ENCODE measurements at regions not wholly inside any gene's neighbourhood (a gene's known extent, or its start where the extent isn't known, plus 50 kb on each side); places are given as distances from the start of the nearest gene placed in this dataset.

DNA sequence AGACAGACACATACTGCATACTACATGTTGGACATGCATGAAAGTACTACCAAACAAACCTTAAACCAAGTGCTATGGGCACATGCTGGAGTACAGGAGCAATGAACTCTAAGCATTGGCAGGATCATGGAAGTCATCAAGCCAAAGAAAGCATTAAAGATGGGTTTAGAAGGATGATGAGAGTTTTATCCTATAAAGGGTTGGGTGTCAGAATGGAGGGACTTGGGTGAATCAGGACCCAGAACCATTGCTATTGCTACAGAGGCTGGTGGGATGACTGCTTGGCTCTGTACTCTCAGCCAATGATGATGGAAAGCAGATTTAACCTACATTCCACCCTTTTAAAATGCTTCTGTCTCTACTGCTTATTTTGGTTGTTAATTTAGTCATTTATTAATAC, 233.9 kb upstream of the EDA2R start:
- Histone ChIP-seq H4K20me1 (ENCODE audit: insufficient read depth) (no peaks in the 10 kb centered on the region), H3K9ac (ENCODE audit: low read length) (no peak overlapping the region), H3K27me3 (ENCODE audit: insufficient read depth, low read depth, low read length) (no peaks in the 10 kb centered on the region), H3K4me2 (ENCODE audit: low read length) (no peak overlapping the region), H3K36me3 (ENCODE audit: insufficient read depth, low read length) (no peaks in the 10 kb centered on the region), H3K9me3 (ENCODE audit: low read length) (no peaks in the 10 kb centered on the region), H3K4me3 (ENCODE audit: low read length) (no peak overlapping the region), H3K9me2 (ENCODE audit: insufficient read depth, low read length) (no peaks in the 10 kb centered on the region), H3F3A (ENCODE audit: insufficient read depth, low read length, poor library complexity, severe bottlenecking) (no peaks in the 10 kb centered on the region), H3K27ac (ENCODE audit: low read length) (no peak overlapping the region), H3K79me2 (replicated peaks; ENCODE audit: insufficient read depth, low read length) (no peaks in the 10 kb centered on the region), H2AFZ (ENCODE audit: low read depth, low read length) (no peak overlapping the region)
- TF ChIP-seq SMC3 (conservative IDR thresholded peaks at IDR 0.05; ENCODE audit: poor library complexity) (no peak), TAF1 (IDR thresholded peaks at IDR 0.05; ENCODE audit: low read depth) (no peak), POLR2AphosphoS5 (IDR thresholded peaks at IDR 0.05) (no peak), REST (IDR thresholded peaks at IDR 0.05; ENCODE audit: borderline replicate concordance) (no peak), EZH2 (IDR thresholded peaks at IDR 0.05; ENCODE audit: borderline replicate concordance, insufficient read depth, low read length, poor library complexity, severe bottlenecking) (no peak), EP300 (conservative IDR thresholded peaks at IDR 0.05; ENCODE audit: poor library complexity, severe bottlenecking) (no peak), MXI1 (conservative IDR thresholded peaks at IDR 0.05; ENCODE audit: poor library complexity, severe bottlenecking) (no peak), RAD21 (conservative IDR thresholded peaks at IDR 0.05) (no peak)
- TF ChIP-seq, protein P1, sequence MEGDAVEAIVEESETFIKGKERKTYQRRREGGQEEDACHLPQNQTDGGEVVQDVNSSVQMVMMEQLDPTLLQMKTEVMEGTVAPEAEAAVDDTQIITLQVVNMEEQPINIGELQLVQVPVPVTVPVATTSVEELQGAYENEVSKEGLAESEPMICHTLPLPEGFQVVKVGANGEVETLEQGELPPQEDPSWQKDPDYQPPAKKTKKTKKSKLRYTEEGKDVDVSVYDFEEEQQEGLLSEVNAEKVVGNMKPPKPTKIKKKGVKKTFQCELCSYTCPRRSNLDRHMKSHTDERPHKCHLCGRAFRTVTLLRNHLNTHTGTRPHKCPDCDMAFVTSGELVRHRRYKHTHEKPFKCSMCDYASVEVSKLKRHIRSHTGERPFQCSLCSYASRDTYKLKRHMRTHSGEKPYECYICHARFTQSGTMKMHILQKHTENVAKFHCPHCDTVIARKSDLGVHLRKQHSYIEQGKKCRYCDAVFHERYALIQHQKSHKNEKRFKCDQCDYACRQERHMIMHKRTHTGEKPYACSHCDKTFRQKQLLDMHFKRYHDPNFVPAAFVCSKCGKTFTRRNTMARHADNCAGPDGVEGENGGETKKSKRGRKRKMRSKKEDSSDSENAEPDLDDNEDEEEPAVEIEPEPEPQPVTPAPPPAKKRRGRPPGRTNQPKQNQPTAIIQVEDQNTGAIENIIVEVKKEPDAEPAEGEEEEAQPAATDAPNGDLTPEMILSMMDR (IDR thresholded peaks at IDR 0.05; ENCODE audit: poor library complexity, severe bottlenecking), result no peak

GRCh38 chrX:66863721-66864120, 224.8 kb upstream of the EDA2R start:
- no peaks in the 10 kb centered on the region for H3K27me3 ChIP-seq (ENCODE audit: insufficient read depth, low read depth, low read length)
- H3K9me2 ChIP-seq (ENCODE audit: insufficient read depth, low read length), result no peaks in the 10 kb centered on the region
- no peaks in the 10 kb centered on the region for H3K79me2 ChIP-seq (replicated peaks; ENCODE audit: insufficient read depth, low read length)
- no peak overlapping the region for H3K4me2 ChIP-seq (ENCODE audit: low read length)
- H4K20me1 ChIP-seq (ENCODE audit: insufficient read depth), result no peaks in the 10 kb centered on the region
- H3K9ac ChIP-seq (ENCODE audit: low read length), result no peak overlapping the region
- TF ChIP-seq, protein P1 (IDR thresholded peaks at IDR 0.05; ENCODE audit: poor library complexity, severe bottlenecking), result no peak
- no peak for TF ChIP-seq RAD21 (conservative IDR thresholded peaks at IDR 0.05)
- no peak for TF ChIP-seq EP300 (conservative IDR thresholded peaks at IDR 0.05; ENCODE audit: poor library complexity, severe bottlenecking)
- no peak for TF ChIP-seq REST (IDR thresholded peaks at IDR 0.05; ENCODE audit: borderline replicate concordance)
- TF ChIP-seq MXI1 (conservative IDR thresholded peaks at IDR 0.05; ENCODE audit: poor library complexity, severe bottlenecking), result no peak
- TF ChIP-seq POLR2AphosphoS5 (IDR thresholded peaks at IDR 0.05), result no peak
- no peak for TF ChIP-seq SMC3 (conservative IDR thresholded peaks at IDR 0.05; ENCODE audit: poor library complexity)
- no peak for TF ChIP-seq TAF1 (IDR thresholded peaks at IDR 0.05; ENCODE audit: low read depth)
- no peak for TF ChIP-seq EZH2 (IDR thresholded peaks at IDR 0.05; ENCODE audit: borderline replicate concordance, insufficient read depth, low read length, poor library complexity, severe bottlenecking)
- no peak overlapping the region for H3K27ac ChIP-seq (ENCODE audit: low read length)
- H3K4me3 ChIP-seq (ENCODE audit: low read length), result no peak overlapping the region
- H3F3A ChIP-seq (ENCODE audit: insufficient read depth, low read length, poor library complexity, severe bottlenecking), result no peaks in the 10 kb centered on the region
- no peak overlapping the region for H2AFZ ChIP-seq (ENCODE audit: low read depth, low read length)
- H3K9me3 ChIP-seq (ENCODE audit: low read length), result no peaks in the 10 kb centered on the region
- H3K36me3 ChIP-seq (ENCODE audit: insufficient read depth, low read length), result no peaks in the 10 kb centered on the region

Measured in neural cell (in vitro differentiated cells).